Kidney epithelial cell (primary cell): ENCODE measurements at regions not wholly inside any gene's neighbourhood (a gene's known extent, or its start where the extent isn't known, plus 50 kb on each side); places are given as distances from the start of the nearest gene placed in this dataset.

Source experiments
- DNase-seq: peaks from one replicate; pipeline ENCODE4 v3.0.0-alpha.2; 2010; ENCODE audit warnings: low read depth
- H3K27me3 ChIP-seq: 2 replicates; pipeline ENCODE4 v1.6.0; 2011; ENCODE audit warnings: low read length; ENCODE audit not compliant: control insufficient read depth, insufficient read depth
- H3K36me3 ChIP-seq: 2 replicates; pipeline ENCODE4 v1.5.1; 2011; ENCODE audit warnings: low read length; ENCODE audit not compliant: control insufficient read depth, insufficient read depth
- H3K4me3 ChIP-seq: 2 replicates; pipeline ENCODE4 v1.5.1; 2011; ENCODE audit warnings: low read depth, mild to moderate bottlenecking, control low read depth, low read length
- TF ChIP-seq, protein P1 (sequence below): IDR thresholded peaks from 2 replicates; pipeline ENCODE4 v1.5.1; 2011; ENCODE audit warnings: mild to moderate bottlenecking, moderate library complexity, low read length, control low read depth, inconsistent platforms; ENCODE audit not compliant: insufficient read depth, poor library complexity, severe bottlenecking

- Histone ChIP-seq H3K4me3 (no peak overlapping the region), H3K36me3 (no peaks in the 10 kb centered on the region), H3K27me3 (no peaks in the 10 kb centered on the region)
- no peak for DNase-seq
- TF ChIP-seq, protein P1, sequence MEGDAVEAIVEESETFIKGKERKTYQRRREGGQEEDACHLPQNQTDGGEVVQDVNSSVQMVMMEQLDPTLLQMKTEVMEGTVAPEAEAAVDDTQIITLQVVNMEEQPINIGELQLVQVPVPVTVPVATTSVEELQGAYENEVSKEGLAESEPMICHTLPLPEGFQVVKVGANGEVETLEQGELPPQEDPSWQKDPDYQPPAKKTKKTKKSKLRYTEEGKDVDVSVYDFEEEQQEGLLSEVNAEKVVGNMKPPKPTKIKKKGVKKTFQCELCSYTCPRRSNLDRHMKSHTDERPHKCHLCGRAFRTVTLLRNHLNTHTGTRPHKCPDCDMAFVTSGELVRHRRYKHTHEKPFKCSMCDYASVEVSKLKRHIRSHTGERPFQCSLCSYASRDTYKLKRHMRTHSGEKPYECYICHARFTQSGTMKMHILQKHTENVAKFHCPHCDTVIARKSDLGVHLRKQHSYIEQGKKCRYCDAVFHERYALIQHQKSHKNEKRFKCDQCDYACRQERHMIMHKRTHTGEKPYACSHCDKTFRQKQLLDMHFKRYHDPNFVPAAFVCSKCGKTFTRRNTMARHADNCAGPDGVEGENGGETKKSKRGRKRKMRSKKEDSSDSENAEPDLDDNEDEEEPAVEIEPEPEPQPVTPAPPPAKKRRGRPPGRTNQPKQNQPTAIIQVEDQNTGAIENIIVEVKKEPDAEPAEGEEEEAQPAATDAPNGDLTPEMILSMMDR, result no peak
Observed at GRCh38 chr1:55951291-55951690, 628.1 kb downstream of the PLPP3 start.

- TF ChIP-seq, protein P1, result no peak
- H3K36me3 ChIP-seq, result no peaks in the 10 kb centered on the region
- no peaks in the 10 kb centered on the region for H3K27me3 ChIP-seq
- DNase-seq, result no peak
- H3K4me3 ChIP-seq, result no peak overlapping the region
Observed at GRCh38 chr1:55947446-55947845, 631.9 kb downstream of the PLPP3 start.

GRCh38 chr1:55943721-55944435 is 635.5 kb downstream of the PLPP3 start:
- H3K27me3 ChIP-seq, result no peaks in the 10 kb centered on the region
- no peaks in the 10 kb centered on the region for H3K36me3 ChIP-seq
- no peak overlapping the region for H3K4me3 ChIP-seq
- TF ChIP-seq, protein P1, result no peak
- DNase-seq, result no peak

DNA sequence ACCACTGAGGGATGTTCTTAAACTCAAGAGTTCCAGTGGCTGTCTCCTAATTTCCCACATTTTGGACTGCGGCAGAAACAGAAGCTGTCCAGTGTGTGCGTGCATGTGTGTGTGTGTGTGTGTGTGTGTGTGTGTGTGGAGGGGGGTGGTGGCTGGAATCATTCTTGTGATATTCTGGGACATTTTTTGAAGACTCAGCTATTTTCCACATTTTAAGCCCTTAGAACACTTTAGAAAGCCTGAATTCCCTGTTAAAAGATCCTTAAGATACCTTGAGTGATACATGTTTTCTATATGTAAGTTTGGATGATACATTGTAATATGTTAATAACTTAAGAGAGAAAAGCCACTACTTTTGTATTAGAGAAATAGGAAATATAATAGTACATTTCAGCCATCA is 636.4 kb downstream of the PLPP3 start:
- H3K36me3 ChIP-seq, result no peaks in the 10 kb centered on the region
- no peaks in the 10 kb centered on the region for H3K27me3 ChIP-seq
- TF ChIP-seq, protein P1, result no peak
- no peak for DNase-seq
- H3K4me3 ChIP-seq, result no peak overlapping the region

GRCh38 chr1:55939866-55940265 is 639.5 kb downstream of the PLPP3 start:
- Histone ChIP-seq H3K27me3 (no peaks in the 10 kb centered on the region), H3K4me3 (no peak overlapping the region), H3K36me3 (no peaks in the 10 kb centered on the region)
- TF ChIP-seq, protein P1, result no peak
- no peak for DNase-seq

DNA sequence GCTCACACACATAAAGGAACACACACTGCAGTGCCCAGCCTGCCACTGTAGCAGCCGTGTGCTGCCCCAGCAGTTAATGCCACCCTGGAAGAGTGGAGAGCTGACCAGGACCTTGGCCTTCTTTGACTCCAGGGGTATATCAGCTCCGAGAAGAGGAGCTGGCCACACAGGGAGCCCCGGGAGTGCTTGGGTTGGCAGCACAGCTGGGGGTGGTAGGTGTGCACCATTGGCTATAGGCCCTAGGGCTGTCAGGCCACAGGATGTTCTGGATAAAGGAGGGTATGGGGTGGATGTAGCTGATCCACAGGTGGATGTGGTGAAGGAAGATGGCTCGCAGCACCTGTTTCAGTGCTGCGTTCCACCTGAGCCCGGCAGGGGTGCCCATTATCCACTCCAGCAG is 640.5 kb downstream of the PLPP3 start:
- no peaks in the 10 kb centered on the region for H3K36me3 ChIP-seq
- H3K27me3 ChIP-seq, result no peaks in the 10 kb centered on the region
- no peak overlapping the region for H3K4me3 ChIP-seq
- no peak for DNase-seq
- TF ChIP-seq, protein P1, result no peak
